ENCODE measurements at regions not wholly inside any gene's neighbourhood (a gene's known extent, or its start where the extent isn't known, plus 50 kb on each side); places are given as distances from the start of the nearest gene placed in this dataset.

GRCh38 chr12:24246934-24247333 lies 297.5 kb upstream of the SOX5 start:
- no peaks in the 10 kb centered on the region for H3K9me1 ChIP-seq (ENCODE audit: control insufficient read depth, extremely low read depth, insufficient read depth, low read length)
- dilution Hi-C loops (cut with MboI; ENCODE audit: extremely low pct_ligation_motif_present, low sequenced_read_pairs) = no loop called here
- TF ChIP-seq EZH2 (IDR thresholded peaks at IDR 0.05; ENCODE audit: low read length) = no peak
- no peak for TF ChIP-seq CTCF (optimal IDR thresholded peaks at IDR 0.05 in 1 of 3, IDR thresholded peaks at IDR 0.05 in 1 of 3, conservative IDR thresholded peaks at IDR 0.05 in 1 of 3; ENCODE audit: extremely low read depth in 1 of 3, insufficient read depth in 2 of 3, low read length in 3 of 3)

GRCh38 chr12:24246376-24246775 lies 296.9 kb upstream of the SOX5 start:
- TF ChIP-seq CTCF (optimal IDR thresholded peaks at IDR 0.05 in 1 of 3, IDR thresholded peaks at IDR 0.05 in 1 of 3, conservative IDR thresholded peaks at IDR 0.05 in 1 of 3; ENCODE audit: extremely low read depth in 1 of 3, insufficient read depth in 2 of 3, low read length in 3 of 3) (no peak), EZH2 (IDR thresholded peaks at IDR 0.05; ENCODE audit: low read length) (no peak)
- no peaks in the 10 kb centered on the region for H3K9me1 ChIP-seq (ENCODE audit: control insufficient read depth, extremely low read depth, insufficient read depth, low read length)
- no peaks in the 10 kb centered on the region for H3K36me3 ChIP-seq (ENCODE audit: control insufficient read depth in 2 of 2, extremely low read depth in 1 of 2, insufficient read depth in 2 of 2, low read length in 2 of 2)
- H4K20me1 ChIP-seq (ENCODE audit: control insufficient read depth, extremely low read depth, insufficient read depth, low read length) = no peaks in the 10 kb centered on the region
- H3K4me1 ChIP-seq (ENCODE audit: control insufficient read depth, extremely low read depth, insufficient read depth, low read length) = peaks cover 7% of the 10 kb centered on the region
- no peak overlapping the region for H2AFZ ChIP-seq (ENCODE audit: control insufficient read depth, low read length)
- H3K4me3 ChIP-seq (ENCODE audit: control insufficient read depth in 2 of 3, extremely low read depth in 1 of 3, insufficient read depth in 2 of 3, low read depth in 1 of 3, low read length in 3 of 3) = no peak overlapping the region
- no peak overlapping the region for H3K27ac ChIP-seq (ENCODE audit: control insufficient read depth, insufficient read depth, low read length)
- H3K79me2 ChIP-seq (ENCODE audit: control insufficient read depth, insufficient read depth, low read length) = no peaks in the 10 kb centered on the region
- H3K9me3 ChIP-seq (ENCODE audit: control insufficient read depth, low read depth, low read length) = no peaks in the 10 kb centered on the region
- FAIRE-seq (no peak), DNase-seq (ENCODE audit: low read depth, low spot score) (no peak)
- no peaks in the 10 kb centered on the region for H3K27me3 ChIP-seq (ENCODE audit: control insufficient read depth, extremely low read depth, insufficient read depth, low read length)
- dilution Hi-C loops (cut with MboI; ENCODE audit: extremely low pct_ligation_motif_present, low sequenced_read_pairs) = no loop called here
- no peak overlapping the region for H3K4me2 ChIP-seq (ENCODE audit: control insufficient read depth, extremely low read depth, insufficient read depth, low read depth, low read length)
- H3K9ac ChIP-seq (ENCODE audit: control insufficient read depth, extremely low read depth, insufficient read depth, low read length) = no peak overlapping the region

More at GRCh38 chr12:24246934-24247333, 297.5 kb upstream of the SOX5 start:
- Histone ChIP-seq H3K79me2 (ENCODE audit: control insufficient read depth, insufficient read depth, low read length) (no peaks in the 10 kb centered on the region), H3K4me3 (ENCODE audit: control insufficient read depth in 2 of 3, extremely low read depth in 1 of 3, insufficient read depth in 2 of 3, low read depth in 1 of 3, low read length in 3 of 3) (no peak overlapping the region), H3K4me1 (ENCODE audit: control insufficient read depth, extremely low read depth, insufficient read depth, low read length) (peaks cover 7% of the 10 kb centered on the region), H3K36me3 (ENCODE audit: control insufficient read depth in 2 of 2, extremely low read depth in 1 of 2, insufficient read depth in 2 of 2, low read length in 2 of 2) (no peaks in the 10 kb centered on the region), H3K4me2 (ENCODE audit: control insufficient read depth, extremely low read depth, insufficient read depth, low read depth, low read length) (no peak overlapping the region), H2AFZ (ENCODE audit: control insufficient read depth, low read length) (no peak overlapping the region), H3K27me3 (ENCODE audit: control insufficient read depth, extremely low read depth, insufficient read depth, low read length) (no peaks in the 10 kb centered on the region), H3K27ac (ENCODE audit: control insufficient read depth, insufficient read depth, low read length) (no peak overlapping the region), H4K20me1 (ENCODE audit: control insufficient read depth, extremely low read depth, insufficient read depth, low read length) (no peaks in the 10 kb centered on the region), H3K9me3 (ENCODE audit: control insufficient read depth, low read depth, low read length) (no peaks in the 10 kb centered on the region), H3K9ac (ENCODE audit: control insufficient read depth, extremely low read depth, insufficient read depth, low read length) (no peak overlapping the region)
- FAIRE-seq (no peak), DNase-seq (ENCODE audit: low read depth, low spot score) (no peak)

Measured in keratinocyte (primary cell).